Stimulated activated CD4-positive, alpha-beta T cell treated with anti-CD3 and anti-CD28 coated beads, Interleukin-4, amount 100 ng/mL, for 24 hours (primary cell): ENCODE measurements at regions not wholly inside any gene's neighbourhood (a gene's known extent, or its start where the extent isn't known, plus 50 kb on each side); places are given as distances from the start of the nearest gene placed in this dataset.
"Not testable (repeated sequence)": the region's sequence is repeated elsewhere in the genome, so short reads cannot be mapped to it uniquely, and the experiment has no call there.

ENCODE experiments used
- DNase-seq: peaks from one replicate; pipeline ENCODE4 v3.0.0-alpha.2; 2020

- no peak for DNase-seq
Measured at GRCh38 chr5:82466986-82467561, 188.9 kb upstream of the RPS23 start.

- no peak for DNase-seq
Measured at GRCh38 chr5:82465235-82465634, 187.1 kb upstream of the RPS23 start.

- no peak for DNase-seq
Measured at GRCh38 chr5:82459626-82460025, 181.5 kb upstream of the RPS23 start.

- not testable (repeated sequence) for DNase-seq
Measured at GRCh38 chr5:82455317-82455716, 177.2 kb upstream of the RPS23 start.

- no peak for DNase-seq
Measured at GRCh38 chr5:82448374-82448773, 170.2 kb upstream of the RPS23 start.

- DNase-seq, result no peak
Measured at GRCh38 chr5:82447913-82448312, 169.8 kb upstream of the RPS23 start.

GRCh38 chr5:82446809-82447208, 168.7 kb upstream of the RPS23 start:
- DNase-seq, result no peak

GRCh38 chr5:82445726-82446335, 167.7 kb upstream of the RPS23 start:
- DNase-seq, result no peak

- no peak for DNase-seq
Measured at GRCh38 chr5:82439750-82440445, 161.7 kb upstream of the RPS23 start.

GRCh38 chr5:82437565-82437964, 159.4 kb upstream of the RPS23 start:
- DNase-seq, result not testable (repeated sequence)

- no peak for DNase-seq
Measured at GRCh38 chr5:82436291-82436690, 158.1 kb upstream of the RPS23 start.

GRCh38 chr5:82434696-82435660, 156.8 kb upstream of the RPS23 start:
- DNase-seq, result not testable (repeated sequence)

GRCh38 chr5:82426464-82427154, 148.5 kb upstream of the RPS23 start:
- no peak for DNase-seq

- DNase-seq, result no peak
Measured at GRCh38 chr5:82425591-82425990, 147.4 kb upstream of the RPS23 start.

- DNase-seq, result no peak
Measured at GRCh38 chr5:82424211-82424610, 146.1 kb upstream of the RPS23 start.

- no peak for DNase-seq
Measured at GRCh38 chr5:82422751-82423181, 144.6 kb upstream of the RPS23 start.

- DNase-seq, result no peak
Measured at GRCh38 chr5:82422001-82422740, 144.0 kb upstream of the RPS23 start.

GRCh38 chr5:82421119-82421518, 143.0 kb upstream of the RPS23 start:
- no peak for DNase-seq

GRCh38 chr5:82420524-82420923, 142.4 kb upstream of the RPS23 start:
- not testable (repeated sequence) for DNase-seq

GRCh38 chr5:82419559-82420332, 141.6 kb upstream of the RPS23 start:
- no peak for DNase-seq

- DNase-seq, result no peak
Measured at GRCh38 chr5:82418608-82418950, 140.4 kb upstream of the RPS23 start.
